GM18499 (cell line): ENCODE measurements at regions not wholly inside any gene's neighbourhood (a gene's known extent, or its start where the extent isn't known, plus 50 kb on each side); places are given as distances from the start of the nearest gene placed in this dataset.
"Not testable (repeated sequence)": the region's sequence is repeated elsewhere in the genome, so short reads cannot be mapped to it uniquely, and the experiment has no call there.

Experiments used
- ATAC-seq: cut with Tn5 transposase; IDR thresholded peaks from one replicate; pipeline ENCODE4 v1.9.1; 2021; ENCODE audit warnings: moderate number of reproducible peaks; ENCODE audit not compliant: insufficient read depth, unreplicated experiment

- no peak for ATAC-seq
Observed at GRCh38 chr13:54241719-54242118, 1213.1 kb downstream of the OLFM4 start.

- ATAC-seq, result no peak
Observed at GRCh38 chr13:54248306-54248705, 1219.7 kb downstream of the OLFM4 start.

- no peak for ATAC-seq
Observed at GRCh38 chr13:54261856-54262255, 1233.2 kb downstream of the OLFM4 start.

- no peak for ATAC-seq
Observed at GRCh38 chr13:54263868-54264267, 1235.3 kb downstream of the OLFM4 start.

GRCh38 chr13:54267253-54267668, 1238.6 kb downstream of the OLFM4 start:
- not testable (repeated sequence) for ATAC-seq

GRCh38 chr13:54268013-54268695, 1239.5 kb downstream of the OLFM4 start:
- ATAC-seq, result not testable (repeated sequence)

- no peak for ATAC-seq
Observed at GRCh38 chr13:54287062-54287764, 1258.6 kb downstream of the OLFM4 start.

GRCh38 chr13:54301085-54301484, 1272.5 kb downstream of the OLFM4 start:
- no peak for ATAC-seq

GRCh38 chr13:54305377-54305776, 1276.8 kb downstream of the OLFM4 start:
- ATAC-seq, result no peak

GRCh38 chr13:54312885-54313284, 1284.3 kb downstream of the OLFM4 start:
- no peak for ATAC-seq

GRCh38 chr13:54317722-54318121, 1289.1 kb downstream of the OLFM4 start:
- ATAC-seq, result no peak

- no peak for ATAC-seq
Observed at GRCh38 chr13:54337540-54337939, 1308.9 kb downstream of the OLFM4 start.

GRCh38 chr13:54347531-54347930, 1318.9 kb downstream of the OLFM4 start:
- ATAC-seq, result no peak

GRCh38 chr13:54356209-54356608, 1327.6 kb downstream of the OLFM4 start:
- ATAC-seq, result no peak

GRCh38 chr13:54356849-54357248, 1328.2 kb downstream of the OLFM4 start:
- ATAC-seq, result no peak

GRCh38 chr13:54357284-54357933, 1328.8 kb downstream of the OLFM4 start:
- ATAC-seq, result no peak

- ATAC-seq, result no peak
Observed at GRCh38 chr13:54361460-54361859, 1332.8 kb downstream of the OLFM4 start.

GRCh38 chr13:54366728-54367127, 1338.1 kb downstream of the OLFM4 start:
- no peak for ATAC-seq

GRCh38 chr13:54367639-54368271, 1339.1 kb downstream of the OLFM4 start:
- ATAC-seq, result no peak

- ATAC-seq, result no peak
Observed at GRCh38 chr13:54368387-54368786, 1339.8 kb downstream of the OLFM4 start.

- ATAC-seq, result no peak
Observed at GRCh38 chr13:54373211-54373610, 1344.6 kb downstream of the OLFM4 start.
